HL-60 (cell line): ENCODE measurements at regions not wholly inside any gene's neighbourhood (a gene's known extent, or its start where the extent isn't known, plus 50 kb on each side); places are given as distances from the start of the nearest gene placed in this dataset.

Experiments used
- CTCF ChIP-seq: IDR thresholded peaks from one replicate; pipeline ENCODE4 v1.5.1; 2011; ENCODE audit warnings: low read length, control low read depth, inconsistent platforms; ENCODE audit not compliant: insufficient read depth
- POLR2AphosphoS5 ChIP-seq: IDR thresholded peaks from 2 replicates; pipeline ENCODE4 v1.6.1; 2012; ENCODE audit warnings: low read depth
- REST ChIP-seq: IDR thresholded peaks from 2 replicates; pipeline ENCODE4 v1.6.1; 2012; ENCODE audit warnings: low read depth; ENCODE audit not compliant: insufficient replicate concordance

- TF ChIP-seq CTCF (no peak), POLR2AphosphoS5 (no peak), REST (no peak)
Measured at GRCh38 chr6:126603410-126603809, 263.5 kb downstream of the CENPW start.
